Omental fat pad (tissue), 3 donors: ENCODE measurements at regions not wholly inside any gene's neighbourhood (a gene's known extent, or its start where the extent isn't known, plus 50 kb on each side); places are given as distances from the start of the nearest gene placed in this dataset.

Source experiments
- ATAC-seq: fragments of 150-250 bp; one replicate; pipeline ENCODE4 v1.9.1; 2016; ENCODE audit warnings: mild to moderate bottlenecking, moderate library complexity; ENCODE audit not compliant: low FRiP score
- DNase-seq: peaks from one replicate; pipeline ENCODE4 v3.0.0-alpha.2; 2019; ENCODE audit warnings: low spot score
- CTCF ChIP-seq, 3 donors: fragments of 450-650 bp; IDR thresholded peaks; one replicate each; pipeline ENCODE4 v1.5.1; 2016 to 2017; ENCODE audit warnings: antibody characterized with exemption in 3 of 3, mild to moderate bottlenecking in 3 of 3, moderate library complexity in 2 of 3

DNA sequence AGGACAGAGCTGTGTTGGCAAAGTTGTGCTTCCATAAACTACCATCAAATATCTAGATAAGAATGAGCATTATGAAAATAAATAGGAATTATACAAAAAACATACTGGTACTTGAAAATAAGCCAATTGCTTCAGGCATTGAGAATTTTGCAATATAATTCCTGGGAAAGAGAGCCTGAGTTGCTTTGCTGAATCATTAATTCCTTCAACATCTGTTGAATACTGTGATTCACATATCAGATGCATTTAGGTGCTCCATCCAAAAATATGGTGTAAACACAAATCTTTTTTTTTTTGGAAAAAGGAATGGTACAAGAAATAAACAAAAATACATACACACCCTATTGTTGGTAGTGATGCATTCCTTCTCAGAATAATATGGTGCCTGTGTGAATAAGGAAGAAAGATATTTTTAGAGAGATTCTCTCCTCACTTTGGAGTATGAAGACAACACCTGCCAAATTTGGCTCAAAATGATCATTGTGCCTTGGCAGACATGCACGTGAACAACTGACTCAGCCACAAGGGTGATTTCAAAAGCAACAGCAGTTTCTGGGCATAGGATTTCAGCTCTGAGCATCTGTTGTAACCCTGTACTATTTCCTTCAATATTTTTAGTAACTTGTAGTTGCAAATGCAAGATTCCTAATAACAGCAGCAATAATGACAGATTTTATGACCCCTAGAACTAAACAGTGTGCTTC, 96.7 kb downstream of the CAVIN4 start:
- no peak for DNase-seq
- no peak for ATAC-seq
- no peak for TF ChIP-seq CTCF (IDR thresholded peaks at IDR 0.05)

- no peak for ATAC-seq
- TF ChIP-seq CTCF (IDR thresholded peaks at IDR 0.05): no peak
- no peak for DNase-seq
These were observed 102.0 kb downstream of the CAVIN4 start for GRCh38 chr9:100679834-100680233.

- ATAC-seq: no peak
- DNase-seq: no peak
- TF ChIP-seq CTCF (IDR thresholded peaks at IDR 0.05): no peak
These were observed 108.5 kb downstream of the CAVIN4 start for GRCh38 chr9:100686420-100686819.

DNA sequence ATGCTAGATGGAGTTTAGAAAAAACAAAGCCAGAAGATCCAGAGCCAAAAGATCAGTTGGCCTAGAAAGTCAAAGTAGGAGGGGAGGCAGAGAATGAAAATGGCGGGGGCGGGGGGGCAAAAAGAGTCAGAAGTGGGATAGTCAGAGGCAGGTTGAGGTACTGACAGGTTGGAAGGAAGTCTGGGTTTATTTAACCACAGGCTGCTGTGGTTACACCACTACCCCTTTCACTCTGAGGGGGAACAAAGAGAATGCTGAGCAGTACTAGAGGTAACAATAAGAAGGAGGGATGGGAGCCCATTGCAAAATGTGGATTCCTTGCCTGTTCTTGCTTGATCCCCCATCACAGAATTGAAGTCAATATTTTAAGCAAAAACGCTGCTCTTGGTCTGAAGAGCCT, 111.8 kb downstream of the CAVIN4 start:
- DNase-seq: no peak
- TF ChIP-seq CTCF (IDR thresholded peaks at IDR 0.05): no peak
- no peak for ATAC-seq

GRCh38 chr9:100690438-100690837, 112.6 kb downstream of the CAVIN4 start:
- no peak for ATAC-seq
- TF ChIP-seq CTCF (IDR thresholded peaks at IDR 0.05): no peak
- DNase-seq: no peak

GRCh38 chr9:100697339-100697738, 119.5 kb downstream of the CAVIN4 start:
- DNase-seq: no peak
- TF ChIP-seq CTCF (IDR thresholded peaks at IDR 0.05): no peak
- no peak for ATAC-seq

GRCh38 chr9:100698945-100699344, 121.1 kb downstream of the CAVIN4 start:
- no peak for TF ChIP-seq CTCF (IDR thresholded peaks at IDR 0.05)
- DNase-seq (no peak), ATAC-seq (no peak)
